GM03348 (cell line): ENCODE measurements at regions not wholly inside any gene's neighbourhood (a gene's known extent, or its start where the extent isn't known, plus 50 kb on each side); places are given as distances from the start of the nearest gene placed in this dataset.
A peak's percentile ranks its signal among the peaks of the same experiment; 100 is the strongest.

Experiments used
- DNase-seq: peaks from one replicate; pipeline ENCODE4 v3.0.0; 2012; ENCODE audit warnings: low spot score

DNA sequence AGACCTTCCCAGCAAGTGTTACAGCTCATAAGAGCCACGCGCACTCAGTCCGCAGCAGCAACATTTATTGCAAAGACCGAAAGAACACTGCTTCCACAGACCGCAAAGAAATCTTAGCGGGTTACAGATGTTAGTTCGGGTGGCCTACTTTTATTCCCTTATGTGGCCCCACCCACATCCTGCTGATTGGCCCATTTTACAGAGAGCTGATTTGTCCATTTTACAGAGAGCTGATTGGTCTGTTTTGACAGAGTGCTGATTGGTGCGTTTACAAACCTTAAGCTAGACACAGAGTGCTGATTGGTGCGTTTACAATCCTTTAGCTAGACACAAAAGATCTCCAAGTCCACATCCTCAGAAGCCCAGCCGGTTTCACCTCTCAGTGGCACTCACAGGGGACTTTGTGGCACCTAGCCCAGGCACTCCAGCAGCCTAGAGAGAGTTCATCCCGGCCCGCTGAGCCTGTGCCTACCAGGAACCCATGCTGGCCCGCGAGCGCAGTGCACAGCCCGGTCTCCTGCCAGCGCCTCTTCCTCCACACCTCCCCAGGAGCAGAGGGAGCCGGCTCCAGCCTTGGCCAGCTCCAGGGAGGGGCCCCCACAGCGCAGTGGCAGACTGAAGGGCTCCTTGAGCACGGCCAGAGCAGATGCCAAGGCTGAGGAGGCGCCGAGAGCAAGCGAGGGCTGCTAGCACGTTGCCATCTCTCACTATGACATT is 244.3 kb upstream of the TSHZ2 start:
- DNase-seq, result no peak

- DNase-seq, result no peak
These were observed 247.6 kb upstream of the TSHZ2 start for GRCh38 chr20:52724541-52724940.

DNA sequence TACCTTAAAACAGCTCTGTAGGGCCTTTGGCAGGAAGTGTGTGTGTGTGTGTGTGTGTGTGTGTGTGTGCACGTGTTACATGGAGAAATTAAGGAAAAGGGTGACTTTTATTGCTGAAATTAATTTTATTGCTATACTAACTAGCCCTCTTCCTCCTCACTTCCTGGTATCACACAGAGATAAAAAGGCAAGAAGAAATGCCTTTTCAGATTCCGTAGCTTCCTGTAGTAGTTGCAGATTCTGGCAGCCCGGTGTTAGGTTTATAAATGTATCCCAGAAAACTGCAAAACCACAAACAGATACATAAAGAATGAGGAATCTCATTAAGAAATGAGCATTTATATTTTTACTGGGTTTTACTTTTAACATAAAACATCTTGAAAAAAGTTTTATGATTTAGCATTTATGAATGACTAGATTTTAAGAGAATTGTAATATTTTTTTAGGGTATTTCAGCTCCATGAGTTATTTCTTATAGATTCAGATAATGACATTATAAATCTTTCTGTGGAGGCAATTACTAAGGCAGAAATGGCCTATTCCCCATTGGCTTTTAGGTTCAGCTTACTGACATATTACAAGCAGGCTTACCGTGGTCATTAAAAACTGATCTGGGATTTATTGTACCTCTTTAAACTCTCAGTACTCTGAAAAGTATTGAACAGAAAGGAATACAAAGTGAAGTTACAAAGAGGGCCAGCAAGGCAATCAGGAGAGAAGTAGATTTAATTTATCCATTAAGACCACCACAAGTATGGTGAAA is 249.1 kb upstream of the TSHZ2 start:
- no peak for DNase-seq

DNA sequence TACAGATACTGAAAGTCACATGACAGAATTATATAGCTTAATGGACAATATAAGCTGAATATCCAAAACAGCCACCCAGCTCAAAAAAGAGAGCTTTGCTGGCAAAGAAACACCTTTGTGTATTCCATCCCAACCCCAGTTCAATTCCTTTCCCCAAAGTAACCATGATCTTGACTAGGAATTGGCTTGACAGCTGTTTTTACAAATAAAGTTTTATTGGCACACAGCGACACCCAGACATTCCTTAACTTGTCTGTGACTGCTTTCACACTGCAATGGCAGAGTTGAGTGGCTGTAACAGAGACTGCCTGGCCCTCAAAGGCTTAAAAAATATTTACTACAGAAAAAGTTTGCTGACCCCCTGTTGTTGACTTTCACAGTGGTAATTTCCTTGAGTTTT is 264.0 kb upstream of the TSHZ2 start:
- DNase-seq, result no peak

DNA sequence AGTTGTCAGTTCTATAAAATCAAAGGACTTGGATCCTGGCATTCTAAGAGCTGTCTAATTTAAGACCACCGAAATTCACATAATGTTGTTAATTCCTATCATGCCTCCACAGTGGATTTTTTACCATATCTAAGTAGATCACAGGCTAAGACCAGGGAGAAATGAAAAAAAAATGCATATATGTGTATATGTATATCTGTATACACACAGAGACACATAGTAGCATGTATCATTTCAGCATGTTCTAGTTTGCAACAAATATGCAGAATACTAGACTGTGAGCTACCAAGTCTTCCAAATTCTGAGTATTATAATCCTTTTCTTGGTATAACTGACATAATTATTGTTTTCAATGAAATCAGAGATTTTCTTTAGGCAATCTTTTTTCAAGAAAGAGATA is 267.6 kb upstream of the TSHZ2 start:
- no peak for DNase-seq

DNA sequence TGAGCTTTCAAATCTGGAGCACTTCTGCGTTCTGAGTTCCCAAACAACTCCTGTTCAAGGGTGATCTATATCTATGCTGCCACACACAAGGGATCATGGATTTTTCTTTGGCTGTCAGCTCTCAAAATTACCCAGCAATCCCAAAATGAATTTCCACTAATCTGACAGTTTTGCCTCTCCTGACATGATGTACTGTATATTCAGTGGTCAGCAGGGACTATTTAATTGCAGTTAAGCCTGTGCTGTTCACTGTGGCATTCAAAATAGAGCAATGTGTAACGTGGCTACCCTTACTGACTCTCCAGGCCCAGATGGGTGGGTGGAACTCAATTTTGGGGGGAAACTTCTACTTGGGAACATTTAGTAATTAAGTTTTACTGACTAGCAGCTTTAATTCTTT is 283.8 kb upstream of the TSHZ2 start:
- no peak for DNase-seq

DNA sequence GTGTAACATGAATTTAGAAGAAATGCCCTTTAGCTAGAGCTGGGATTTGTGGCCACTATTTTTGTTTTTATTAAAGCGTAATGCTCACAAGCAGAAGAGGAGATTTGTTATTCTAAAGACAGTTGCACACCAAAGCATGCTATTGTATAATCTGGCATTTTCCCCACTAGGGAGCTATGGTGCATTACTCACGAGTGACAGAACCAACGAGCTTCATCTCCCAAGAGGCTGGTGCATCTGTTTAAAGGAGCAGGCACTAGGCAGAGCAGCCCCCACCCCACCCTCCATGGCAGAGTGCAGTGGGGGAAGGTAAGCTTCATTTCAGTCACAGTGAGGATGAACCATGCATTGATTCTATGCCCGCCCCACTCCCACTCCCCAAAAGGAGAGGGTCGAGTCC is 287.3 kb upstream of the TSHZ2 start:
- peak; percentile 35 for DNase-seq

- DNase-seq, result no peak
These were observed 288.0 kb upstream of the TSHZ2 start for GRCh38 chr20:52684176-52684575.

GRCh38 chr20:52683761-52684160 is 288.4 kb upstream of the TSHZ2 start:
- DNase-seq, result no peak

GRCh38 chr20:52682237-52682636 is 289.9 kb upstream of the TSHZ2 start:
- no peak for DNase-seq

- no peak for DNase-seq
These were observed 290.9 kb upstream of the TSHZ2 start for GRCh38 chr20:52681288-52681687.

DNA sequence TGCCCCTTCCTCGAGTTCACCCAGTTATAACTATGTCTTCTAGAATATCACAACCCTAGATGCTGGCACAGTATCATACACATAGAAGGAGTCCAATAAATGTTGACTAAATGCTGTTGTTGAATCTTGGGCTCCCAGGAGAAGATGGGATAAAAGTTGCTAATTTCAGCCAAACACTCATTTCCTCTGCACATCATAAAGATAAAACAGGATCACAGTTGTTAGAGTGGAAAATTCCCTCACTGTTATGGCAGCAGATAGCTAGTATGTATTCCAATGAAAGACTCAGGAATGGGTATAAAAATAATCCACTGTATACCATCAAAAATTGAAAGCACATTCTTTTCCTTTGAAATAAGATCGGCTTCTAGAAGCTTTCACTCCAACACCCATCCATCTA is 294.9 kb upstream of the TSHZ2 start:
- DNase-seq, result no peak

- DNase-seq, result no peak
These were observed 295.7 kb upstream of the TSHZ2 start for GRCh38 chr20:52676283-52676995.

- no peak for DNase-seq
These were observed 296.8 kb upstream of the TSHZ2 start for GRCh38 chr20:52675375-52675774.

GRCh38 chr20:52668626-52669025 is 303.5 kb upstream of the TSHZ2 start:
- no peak for DNase-seq

GRCh38 chr20:52667358-52667757 is 304.8 kb upstream of the TSHZ2 start:
- no peak for DNase-seq

GRCh38 chr20:52665441-52665840 is 306.7 kb upstream of the TSHZ2 start:
- DNase-seq, result no peak

- DNase-seq, result no peak
These were observed 316.8 kb upstream of the TSHZ2 start for GRCh38 chr20:52655395-52655794.

- no peak for DNase-seq
These were observed 317.6 kb upstream of the TSHZ2 start for GRCh38 chr20:52654567-52654966.

DNA sequence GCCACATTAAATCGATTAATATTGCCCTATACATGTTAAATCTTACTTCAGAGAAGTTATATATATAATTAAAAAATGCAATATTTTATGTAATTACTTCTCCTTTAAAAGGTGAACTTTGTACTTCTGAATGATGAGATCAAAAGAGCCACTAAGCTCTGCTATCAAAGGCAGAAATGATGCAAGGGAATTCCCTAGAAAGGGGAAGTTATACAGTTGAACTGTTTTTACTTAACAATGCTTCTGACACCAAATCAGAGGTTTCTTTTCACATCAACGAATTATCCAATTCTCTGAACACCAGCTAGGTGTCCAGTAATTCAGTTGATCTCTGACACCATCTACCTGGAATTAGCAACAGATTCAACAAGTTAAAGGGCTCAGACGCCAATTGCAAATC is 319.9 kb upstream of the TSHZ2 start:
- DNase-seq, result no peak

- DNase-seq, result no peak
These were observed 322.4 kb upstream of the TSHZ2 start for GRCh38 chr20:52649727-52650126.

DNA sequence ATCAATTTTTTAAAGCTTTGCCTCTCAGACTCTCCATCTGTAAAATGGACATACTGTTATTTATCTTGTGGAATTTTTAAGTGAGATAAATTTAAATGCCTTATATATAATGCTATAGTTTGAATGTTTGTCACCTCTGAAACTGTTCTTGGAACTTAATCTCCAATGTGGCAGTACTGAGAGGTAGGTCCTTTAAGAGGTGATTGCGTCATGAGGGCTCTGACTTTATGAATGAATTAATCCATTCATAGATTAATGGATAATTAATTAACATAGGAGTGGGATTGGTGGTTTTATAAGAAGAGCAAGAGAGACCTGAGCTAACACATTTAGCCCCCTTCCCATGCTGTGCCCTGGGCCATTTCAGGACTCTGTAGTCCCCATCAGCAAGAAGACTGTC is 326.3 kb upstream of the TSHZ2 start:
- DNase-seq, result no peak

DNA sequence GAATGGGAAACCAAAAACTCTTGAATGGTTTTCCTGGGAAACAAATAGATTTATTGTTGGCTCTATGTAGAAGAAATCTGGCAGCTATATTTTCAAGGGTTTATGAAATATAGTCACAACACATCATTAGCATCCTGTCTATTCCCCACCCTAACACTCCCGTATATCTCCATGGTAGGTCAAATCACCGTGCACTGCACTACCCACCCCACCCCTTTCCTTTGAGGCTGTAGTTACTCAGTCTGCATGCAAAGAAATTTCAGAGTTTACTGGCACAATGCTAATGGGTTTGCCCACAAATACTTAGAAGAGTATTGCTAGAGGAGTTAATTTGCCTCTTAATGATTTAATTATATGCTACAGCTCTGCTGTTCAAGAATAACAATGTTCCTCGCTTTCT is 329.1 kb upstream of the TSHZ2 start:
- DNase-seq, result no peak
